ENCODE measurements at regions not wholly inside any gene's neighbourhood (a gene's known extent, or its start where the extent isn't known, plus 50 kb on each side); places are given as distances from the start of the nearest gene placed in this dataset.

GRCh38 chr20:4555188-4555890 lies 130.9 kb upstream of the PRNP start:
- no peak for DNase-seq

GRCh38 chr20:4554346-4554745 lies 131.9 kb upstream of the PRNP start:
- DNase-seq = no peak

- DNase-seq = no peak
These were observed 134.1 kb upstream of the PRNP start for GRCh38 chr20:4552075-4552640.

- DNase-seq = no peak
These were observed 135.5 kb upstream of the PRNP start for GRCh38 chr20:4550740-4551139.

- no peak for DNase-seq
These were observed 136.5 kb upstream of the PRNP start for GRCh38 chr20:4549711-4550259.

- DNase-seq = no peak
These were observed 137.7 kb upstream of the PRNP start for GRCh38 chr20:4548552-4548951.

- no peak for DNase-seq
These were observed 139.5 kb upstream of the PRNP start for GRCh38 chr20:4546786-4547185.

GRCh38 chr20:4546342-4546741 lies 139.9 kb upstream of the PRNP start:
- DNase-seq = no peak

- DNase-seq = no peak
These were observed 140.7 kb upstream of the PRNP start for GRCh38 chr20:4545526-4545925.

GRCh38 chr20:4544765-4545164 lies 141.5 kb upstream of the PRNP start:
- DNase-seq = no peak

- no peak for DNase-seq
These were observed 144.0 kb upstream of the PRNP start for GRCh38 chr20:4542270-4542669.

GRCh38 chr20:4534315-4534714 lies 151.9 kb upstream of the PRNP start:
- DNase-seq = no peak

- no peak for DNase-seq
These were observed 152.7 kb upstream of the PRNP start for GRCh38 chr20:4533368-4534133.

GRCh38 chr20:4532772-4533171 lies 153.5 kb upstream of the PRNP start:
- DNase-seq = no peak

GRCh38 chr20:4524792-4525191 lies 161.5 kb upstream of the PRNP start:
- no peak for DNase-seq

- no peak for DNase-seq
These were observed 161.9 kb upstream of the PRNP start for GRCh38 chr20:4524307-4524706.

- DNase-seq = no peak
These were observed 163.9 kb upstream of the PRNP start for GRCh38 chr20:4522310-4522709.

- DNase-seq = no peak
These were observed 164.9 kb upstream of the PRNP start for GRCh38 chr20:4521170-4521968.

- no peak for DNase-seq
These were observed 166.7 kb upstream of the PRNP start for GRCh38 chr20:4519534-4519933.

- no peak for DNase-seq
These were observed 169.4 kb upstream of the PRNP start for GRCh38 chr20:4516876-4517275.

GRCh38 chr20:4513720-4514119 lies 172.5 kb upstream of the PRNP start:
- DNase-seq = no peak

- DNase-seq = no peak
These were observed 173.2 kb upstream of the PRNP start for GRCh38 chr20:4512891-4513550.

- DNase-seq = no peak
These were observed 174.5 kb upstream of the PRNP start for GRCh38 chr20:4511776-4512175.

Data from activated T-cell treated with anti-CD3 and anti-CD28 coated beads, Interleukin-2, amount 50 U/mL, for 1 hour (primary cell).